ENCODE measurements at regions not wholly inside any gene's neighbourhood (a gene's known extent, or its start where the extent isn't known, plus 50 kb on each side); places are given as distances from the start of the nearest gene placed in this dataset.

DNA sequence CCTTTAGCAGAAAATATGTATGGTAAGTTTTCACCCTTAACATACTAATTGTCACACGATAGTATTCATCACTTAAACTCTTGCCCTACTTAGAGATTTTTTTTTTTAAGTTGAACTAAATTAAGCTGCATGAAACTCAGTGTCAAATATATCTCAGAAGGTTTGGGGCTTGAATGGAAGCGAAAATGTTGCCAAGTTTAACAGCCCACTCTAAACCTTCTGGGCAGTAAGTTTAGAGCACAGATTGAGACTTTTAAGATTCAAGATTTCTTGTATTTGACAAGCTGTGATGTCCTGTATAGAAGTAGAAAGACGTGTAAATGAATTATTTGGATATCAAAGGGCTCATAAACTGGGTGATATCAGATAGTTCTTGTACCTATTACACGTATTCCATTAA lies 287.3 kb upstream of the FLRT2 start:
- peak overlapping the region in 1 of 3 experiments; percentile 24 for H3K4me3 Mint-ChIP-seq
- H3K36me3 Mint-ChIP-seq (ENCODE audit: low read depth): no peaks in the 10 kb centered on the region
- peaks cover 67% of the 10 kb centered on the region for H3K4me1 Mint-ChIP-seq
- H3K27ac Mint-ChIP-seq: peak overlapping the region in 2 of 3 experiments; percentile 34 to 66
- no peaks in the 10 kb centered on the region for H3K9me3 Mint-ChIP-seq
- TF ChIP-seq, protein P1, sequence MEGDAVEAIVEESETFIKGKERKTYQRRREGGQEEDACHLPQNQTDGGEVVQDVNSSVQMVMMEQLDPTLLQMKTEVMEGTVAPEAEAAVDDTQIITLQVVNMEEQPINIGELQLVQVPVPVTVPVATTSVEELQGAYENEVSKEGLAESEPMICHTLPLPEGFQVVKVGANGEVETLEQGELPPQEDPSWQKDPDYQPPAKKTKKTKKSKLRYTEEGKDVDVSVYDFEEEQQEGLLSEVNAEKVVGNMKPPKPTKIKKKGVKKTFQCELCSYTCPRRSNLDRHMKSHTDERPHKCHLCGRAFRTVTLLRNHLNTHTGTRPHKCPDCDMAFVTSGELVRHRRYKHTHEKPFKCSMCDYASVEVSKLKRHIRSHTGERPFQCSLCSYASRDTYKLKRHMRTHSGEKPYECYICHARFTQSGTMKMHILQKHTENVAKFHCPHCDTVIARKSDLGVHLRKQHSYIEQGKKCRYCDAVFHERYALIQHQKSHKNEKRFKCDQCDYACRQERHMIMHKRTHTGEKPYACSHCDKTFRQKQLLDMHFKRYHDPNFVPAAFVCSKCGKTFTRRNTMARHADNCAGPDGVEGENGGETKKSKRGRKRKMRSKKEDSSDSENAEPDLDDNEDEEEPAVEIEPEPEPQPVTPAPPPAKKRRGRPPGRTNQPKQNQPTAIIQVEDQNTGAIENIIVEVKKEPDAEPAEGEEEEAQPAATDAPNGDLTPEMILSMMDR (IDR thresholded peaks at IDR 0.05; ENCODE audit: unreplicated experiment in 3 of 3): no peak
- H3K27me3 Mint-ChIP-seq (ENCODE audit: low read depth): no peaks in the 10 kb centered on the region

DNA sequence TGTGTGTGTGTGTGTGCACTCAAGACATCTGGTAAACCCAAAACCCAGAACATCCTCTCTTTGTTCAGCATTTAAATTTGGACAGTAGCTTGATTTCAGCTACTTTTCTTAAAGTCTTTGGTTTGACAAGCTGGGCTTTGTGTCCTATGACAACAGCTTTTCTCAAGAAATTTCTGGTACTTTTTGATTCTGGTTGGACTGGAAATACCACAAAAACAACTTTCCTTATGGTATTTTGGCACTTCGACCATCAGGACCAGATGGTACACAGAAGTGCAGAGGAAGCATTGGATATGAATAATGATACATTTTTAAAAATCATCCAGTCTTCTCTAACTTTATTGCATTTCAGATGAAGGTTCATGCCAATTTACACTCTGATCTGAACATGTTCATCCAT lies 286.6 kb upstream of the FLRT2 start:
- TF ChIP-seq, protein P1 (IDR thresholded peaks at IDR 0.05; ENCODE audit: unreplicated experiment in 3 of 3): no peak
- Mint-ChIP-seq H3K27me3 (ENCODE audit: low read depth) (no peaks in the 10 kb centered on the region), H3K4me1 (peaks cover 63% of the 10 kb centered on the region), H3K9me3 (peaks cover 3% of the 10 kb centered on the region), H3K4me3 (no peak overlapping the region), H3K36me3 (ENCODE audit: low read depth) (no peaks in the 10 kb centered on the region), H3K27ac (no peak overlapping the region)

DNA sequence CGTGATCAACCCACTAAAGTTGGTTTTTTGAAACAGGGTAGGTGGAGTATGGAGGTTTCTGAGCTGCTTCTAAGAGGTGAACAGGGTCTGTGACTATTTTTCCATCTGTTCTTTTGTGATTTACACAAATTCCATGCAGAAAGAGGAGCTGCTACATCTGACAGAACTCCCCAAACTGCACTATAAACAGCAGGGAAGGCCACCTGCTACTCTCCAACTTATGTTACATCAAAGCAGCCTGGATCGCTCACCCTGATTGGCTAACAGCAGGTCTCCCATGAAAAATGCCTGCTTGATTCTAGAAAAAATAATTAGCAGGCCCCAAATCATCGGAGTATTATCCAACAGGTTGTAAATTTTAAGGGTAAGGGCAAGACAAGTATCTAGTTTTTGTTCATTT lies 282.9 kb upstream of the FLRT2 start:
- Mint-ChIP-seq H3K4me1 (peaks cover 61% of the 10 kb centered on the region), H3K4me3 (no peak overlapping the region), H3K9me3 (peaks cover 3% of the 10 kb centered on the region), H3K36me3 (ENCODE audit: low read depth) (no peaks in the 10 kb centered on the region), H3K27ac (peak overlapping the region in 2 of 3 experiments; percentile 53 to 85), H3K27me3 (ENCODE audit: low read depth) (peaks cover 4% of the 10 kb centered on the region)
- TF ChIP-seq, protein P1 (IDR thresholded peaks at IDR 0.05; ENCODE audit: unreplicated experiment in 3 of 3): no peak

DNA sequence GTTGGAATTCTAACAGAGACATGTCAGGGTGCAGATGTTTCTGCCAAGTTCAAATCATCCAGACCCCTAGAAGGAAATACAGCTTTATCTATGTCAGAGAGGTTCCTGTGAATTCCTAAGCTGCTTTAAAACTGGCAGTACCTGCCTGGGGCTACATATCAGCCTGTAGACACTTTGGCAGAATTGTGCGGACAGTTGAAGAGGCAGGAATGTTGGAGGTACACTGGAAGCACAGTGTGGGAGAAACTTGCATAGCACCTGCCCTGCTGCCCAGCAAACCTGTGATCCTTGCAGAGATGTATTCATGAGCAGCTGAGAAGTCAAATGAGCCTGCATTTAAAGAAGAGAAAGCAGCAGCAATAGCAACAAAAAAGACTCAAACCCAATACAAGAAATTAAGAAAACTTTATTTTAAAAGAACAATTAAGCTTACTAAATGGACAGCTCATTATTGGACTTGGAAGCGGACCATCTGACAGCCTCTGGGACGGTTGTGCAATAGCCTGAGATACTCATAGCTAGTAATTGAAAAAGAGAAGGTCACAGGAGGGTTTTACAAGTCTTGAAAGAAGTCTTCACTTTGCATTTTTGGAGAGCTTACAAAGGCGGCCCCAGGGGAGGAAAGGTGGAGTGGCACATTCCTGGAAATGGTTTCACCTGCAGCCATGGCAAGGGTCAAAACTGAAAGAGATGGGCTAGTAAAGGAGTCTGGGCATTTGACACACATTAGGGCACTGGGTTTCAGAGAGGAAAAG lies 280.9 kb upstream of the FLRT2 start:
- H3K4me1 Mint-ChIP-seq: peaks cover 48% of the 10 kb centered on the region
- no peak overlapping the region for H3K4me3 Mint-ChIP-seq
- no peaks in the 10 kb centered on the region for H3K36me3 Mint-ChIP-seq (ENCODE audit: low read depth)
- TF ChIP-seq, protein P1 (IDR thresholded peaks at IDR 0.05; ENCODE audit: unreplicated experiment in 3 of 3): no peak
- H3K27ac Mint-ChIP-seq: peak overlapping the region in 1 of 3 experiments; percentile 62
- peaks cover 4% of the 10 kb centered on the region for H3K27me3 Mint-ChIP-seq (ENCODE audit: low read depth)
- peaks cover 4% of the 10 kb centered on the region for H3K9me3 Mint-ChIP-seq

DNA sequence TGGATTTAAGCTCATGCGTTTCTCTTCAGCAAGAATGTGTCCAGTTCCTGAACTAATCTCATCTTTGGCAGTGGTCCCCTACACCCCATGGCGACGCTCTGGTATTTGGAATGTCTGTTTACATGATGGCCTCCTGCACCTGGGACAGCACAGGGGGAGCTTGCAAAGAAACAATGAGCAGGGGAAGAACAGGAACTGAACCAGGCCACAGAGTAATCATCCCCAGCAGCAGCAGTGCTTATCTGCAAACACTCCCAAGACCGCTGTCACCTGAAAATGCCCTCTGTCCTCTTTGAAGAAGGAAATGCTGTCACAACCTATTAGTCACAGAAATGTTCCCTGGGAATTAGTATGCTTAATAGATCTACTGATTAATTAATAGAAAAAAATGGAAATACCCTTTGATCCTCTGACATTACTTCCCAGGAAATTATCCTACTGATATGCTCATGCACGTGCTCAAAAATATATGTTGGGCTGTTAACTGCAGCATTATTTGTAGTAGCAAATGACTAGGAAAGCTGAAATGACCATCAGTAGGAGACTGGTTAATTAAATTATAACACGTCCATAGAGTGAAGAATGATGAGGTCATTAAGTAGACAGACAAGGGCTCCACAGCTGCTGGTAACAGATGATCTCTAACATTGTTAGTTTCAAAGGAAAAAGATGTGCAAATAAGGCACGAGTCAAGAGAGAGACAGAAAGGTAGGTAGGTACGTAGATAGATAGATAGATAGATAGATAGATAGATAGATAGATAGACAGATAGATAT lies 279.3 kb upstream of the FLRT2 start:
- H3K27me3 Mint-ChIP-seq (ENCODE audit: low read depth): peaks cover 4% of the 10 kb centered on the region
- H3K36me3 Mint-ChIP-seq (ENCODE audit: low read depth): no peaks in the 10 kb centered on the region
- no peak overlapping the region for H3K4me3 Mint-ChIP-seq
- TF ChIP-seq, protein P1 (IDR thresholded peaks at IDR 0.05; ENCODE audit: unreplicated experiment in 3 of 3): no peak
- peaks cover 50% of the 10 kb centered on the region for H3K4me1 Mint-ChIP-seq
- peaks cover 4% of the 10 kb centered on the region for H3K9me3 Mint-ChIP-seq
- peak overlapping the region in 1 of 3 experiments; percentile 20 for H3K27ac Mint-ChIP-seq
